Fibroblast of mammary gland (primary cell): ENCODE measurements at regions not wholly inside any gene's neighbourhood (a gene's known extent, or its start where the extent isn't known, plus 50 kb on each side); places are given as distances from the start of the nearest gene placed in this dataset.
A peak's percentile ranks its signal among the peaks of the same experiment; 100 is the strongest.

ENCODE experiments used
- DNase-seq: peaks from one replicate; pipeline ENCODE4 v3.0.0-alpha.2; 2010; ENCODE audit warnings: low read depth
- H3K4me3 ChIP-seq: 2 replicates; pipeline ENCODE4 v1.5.1; 2011; ENCODE audit warnings: low read depth, mild to moderate bottlenecking, low read length, moderate library complexity; ENCODE audit not compliant: control insufficient read depth
- CTCF ChIP-seq: conservative IDR thresholded peaks from 2 replicates; pipeline ENCODE4 v1.5.1; 2011; ENCODE audit warnings: low read depth, low read length, inconsistent platforms; ENCODE audit not compliant: control insufficient read depth, insufficient read depth

GRCh38 chr13:47502166-47502565 is 498.9 kb downstream of the SUCLA2 start:
- no peak for TF ChIP-seq CTCF
- H3K4me3 ChIP-seq, result no peak overlapping the region
- no peak for DNase-seq

- no peak for TF ChIP-seq CTCF
- peak; percentile 97 for DNase-seq
- no peak overlapping the region for H3K4me3 ChIP-seq
Measured at GRCh38 chr13:47499358-47500150, 501.5 kb downstream of the SUCLA2 start.

GRCh38 chr13:47484548-47484947 is 516.5 kb downstream of the SUCLA2 start:
- no peak overlapping the region for H3K4me3 ChIP-seq
- peak; percentile 86 for DNase-seq
- no peak for TF ChIP-seq CTCF

- TF ChIP-seq CTCF, result no peak
- no peak overlapping the region for H3K4me3 ChIP-seq
- no peak for DNase-seq
Measured at GRCh38 chr13:47481536-47481935, 519.5 kb downstream of the SUCLA2 start.

GRCh38 chr13:47480951-47481350 is 520.1 kb downstream of the SUCLA2 start:
- no peak for TF ChIP-seq CTCF
- no peak for DNase-seq
- H3K4me3 ChIP-seq, result no peak overlapping the region

GRCh38 chr13:47480121-47480520 is 521.0 kb downstream of the SUCLA2 start:
- peak; percentile 96 for DNase-seq
- H3K4me3 ChIP-seq, result no peak overlapping the region

More at GRCh38 chr13:47480121-47480520, 521.0 kb downstream of the SUCLA2 start:
- TF ChIP-seq CTCF, result no peak
